ENCODE measurements at regions not wholly inside any gene's neighbourhood (a gene's known extent, or its start where the extent isn't known, plus 50 kb on each side); places are given as distances from the start of the nearest gene placed in this dataset.

DNA sequence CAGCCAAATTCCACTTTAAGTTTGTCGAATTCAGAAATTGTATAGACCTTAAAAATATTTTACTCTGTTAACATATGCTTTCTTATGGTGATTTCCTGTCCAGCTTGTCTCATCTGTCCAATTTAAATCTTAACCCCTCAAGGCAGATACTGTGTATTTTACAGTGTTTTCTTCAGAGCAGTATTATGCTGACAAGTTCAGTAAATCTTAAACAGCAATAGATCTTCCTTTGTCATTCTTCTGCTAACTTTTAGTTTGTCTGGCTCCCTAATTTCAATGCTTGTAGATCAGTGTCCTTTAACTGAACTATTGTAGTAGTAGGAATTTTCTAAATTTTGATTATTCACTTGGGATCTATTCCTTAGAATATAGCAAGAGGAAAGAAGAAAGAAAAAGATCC lies 52.8 kb upstream of the MEIS1 start:
- DNase-seq (ENCODE audit: low read depth): no peak

DNA sequence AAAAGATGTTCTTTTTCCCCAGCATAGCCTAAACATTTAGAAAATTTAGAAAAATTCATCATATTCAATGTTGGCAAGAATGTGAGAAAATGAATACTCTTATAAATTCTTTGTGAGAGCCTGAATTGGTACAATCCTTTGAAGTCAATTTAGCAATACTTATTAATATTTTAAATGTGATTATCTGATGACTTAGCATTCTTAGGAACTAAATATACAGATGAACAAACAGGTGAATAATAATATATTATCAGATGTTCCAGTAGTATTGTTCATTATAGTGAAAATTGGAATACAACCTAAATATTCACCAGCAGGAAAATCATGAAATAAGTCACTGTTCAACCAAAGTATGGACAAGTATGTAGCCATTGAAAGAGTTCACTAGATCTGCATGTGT lies 55.5 kb upstream of the MEIS1 start:
- DNase-seq (ENCODE audit: low read depth): no peak

DNA sequence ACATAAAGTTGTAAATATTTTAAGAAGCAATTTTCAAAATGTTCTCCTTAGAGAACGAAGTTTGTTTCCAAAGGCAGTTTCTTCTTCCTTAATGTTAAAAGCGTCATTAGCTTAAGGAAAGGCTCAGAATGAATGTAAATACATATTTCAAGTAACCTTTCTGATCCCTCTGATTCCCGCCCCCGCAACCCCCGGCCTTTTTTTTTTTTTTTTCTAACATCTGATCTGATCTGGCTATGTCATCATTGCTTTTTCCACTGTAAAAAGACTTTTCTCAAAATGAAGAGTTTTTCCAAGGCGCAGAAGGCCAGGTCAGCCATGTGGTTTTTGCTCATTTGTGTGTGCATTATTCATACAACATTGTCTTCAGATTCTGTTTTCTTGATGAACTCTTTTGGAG lies 57.1 kb upstream of the MEIS1 start:
- no peak for DNase-seq (ENCODE audit: low read depth)

DNA sequence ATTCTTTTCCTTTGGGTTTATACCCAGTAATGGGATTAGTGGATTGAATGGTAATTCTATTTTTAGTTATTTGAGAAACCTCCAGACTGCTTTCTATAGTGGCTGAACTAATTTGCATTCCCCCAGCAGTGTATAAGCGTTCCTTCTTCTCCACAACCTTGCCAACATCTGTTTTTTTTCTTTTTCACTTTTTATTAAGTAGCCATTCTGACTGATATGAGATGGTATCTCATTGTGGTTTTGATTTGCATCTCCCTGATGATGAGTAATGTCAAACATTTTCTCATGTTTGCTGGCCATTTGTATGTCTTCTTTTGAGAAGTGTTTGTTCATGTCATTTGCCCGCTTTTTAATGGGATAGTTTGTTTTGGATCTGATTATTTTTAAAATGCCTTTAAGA lies 64.1 kb upstream of the MEIS1 start:
- DNase-seq (ENCODE audit: low read depth): no peak

DNA sequence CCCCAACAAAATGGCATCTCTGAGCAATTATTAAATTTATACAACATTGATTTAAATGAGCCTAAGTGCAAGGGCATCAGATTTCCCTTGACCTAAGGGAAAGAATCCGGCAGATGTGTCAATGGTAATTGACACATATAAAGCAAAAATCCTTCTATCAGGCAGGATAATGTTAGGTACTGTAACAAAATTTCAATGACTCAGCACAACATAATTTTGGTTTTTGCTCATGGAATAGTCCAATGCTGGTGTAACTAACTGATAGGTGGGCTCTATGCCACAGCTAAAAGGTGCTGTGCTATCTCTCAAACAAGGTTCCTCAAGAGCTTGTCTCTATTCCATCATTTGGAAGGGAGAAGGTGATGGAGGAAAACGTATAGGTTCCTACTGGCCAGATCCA lies 68.3 kb upstream of the MEIS1 start:
- no peak for DNase-seq (ENCODE audit: low read depth)

DNA sequence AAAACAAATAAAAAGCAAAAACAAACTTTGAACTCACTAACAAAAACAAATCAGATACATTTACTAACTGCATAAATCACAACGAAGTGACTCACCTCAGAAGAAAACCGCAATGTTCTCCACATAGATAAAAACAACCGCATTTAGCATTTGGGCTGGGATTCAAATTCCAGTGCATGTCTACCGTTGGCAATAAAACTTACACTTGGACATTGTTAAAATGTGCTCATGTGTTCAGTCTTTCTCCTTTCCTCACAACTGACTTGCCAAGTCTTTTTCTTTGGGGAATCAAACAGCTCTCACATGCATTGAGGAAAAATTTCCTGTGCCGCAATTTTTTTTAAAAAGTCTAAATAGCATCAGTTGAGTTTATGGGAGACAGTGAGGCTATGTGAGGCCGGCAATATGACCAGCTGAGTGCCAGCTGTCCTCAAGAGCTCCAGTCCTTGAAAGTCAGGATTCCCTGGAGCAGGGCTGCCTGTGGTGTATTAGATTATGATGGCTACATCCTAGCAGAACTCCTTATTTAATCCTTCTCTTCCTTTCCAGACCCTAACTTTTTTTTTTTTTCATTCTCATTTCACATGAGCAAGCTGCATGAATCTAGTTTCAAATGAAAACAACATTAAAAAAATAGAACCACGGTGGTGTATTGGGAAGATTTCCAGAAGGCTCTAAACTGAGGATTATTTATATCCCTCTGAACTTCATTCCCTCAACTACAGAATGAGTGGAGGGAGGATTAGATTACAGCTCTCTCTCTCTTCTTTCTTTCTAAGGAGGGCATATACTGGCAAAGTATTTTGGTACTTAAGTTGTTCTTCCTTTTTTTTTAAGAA lies 70.2 kb upstream of the MEIS1 start:
- peak; percentile 7 for DNase-seq (ENCODE audit: low read depth)

DNA sequence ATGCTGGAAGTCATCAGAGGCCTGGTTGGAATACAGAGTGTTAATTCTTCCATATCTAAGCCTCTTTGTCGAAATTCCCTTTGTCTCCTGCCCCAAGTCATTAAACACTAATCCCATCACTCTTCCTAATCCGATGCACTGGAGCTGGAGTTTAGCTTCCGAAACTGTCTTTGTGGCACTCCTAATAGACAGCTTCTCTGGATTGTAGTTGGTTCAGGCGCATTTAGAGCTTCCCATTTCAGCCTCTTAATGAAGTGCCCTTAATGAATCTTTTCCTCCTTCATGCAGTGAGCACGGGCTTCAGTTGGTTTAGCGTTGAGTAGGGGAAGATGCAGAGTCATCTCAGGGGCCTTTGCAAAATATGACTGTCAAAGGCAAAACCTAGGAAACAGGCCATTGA lies 72.2 kb upstream of the MEIS1 start:
- no peak for DNase-seq (ENCODE audit: low read depth)

DNA sequence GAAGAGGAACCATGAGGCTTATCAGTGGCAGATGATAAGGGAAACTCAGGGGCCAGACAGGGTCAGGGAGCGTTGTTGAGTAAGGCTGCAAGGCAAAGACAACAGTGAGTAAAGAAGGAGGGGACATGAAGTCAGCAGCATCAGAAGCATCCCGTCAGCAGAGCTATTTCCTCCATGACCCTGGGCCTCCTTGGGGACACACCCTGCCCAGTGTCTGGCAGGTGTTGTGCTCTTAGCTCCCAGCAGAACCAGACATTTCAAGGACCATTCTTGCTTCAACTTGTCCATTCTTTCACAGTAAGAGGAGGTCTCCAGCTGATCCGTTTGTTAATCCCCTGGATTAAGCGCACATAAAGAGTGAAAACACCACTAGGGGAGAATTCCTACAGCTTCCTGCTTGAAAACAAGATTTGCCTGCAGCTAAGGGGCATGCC lies 88.7 kb upstream of the MEIS1 start:
- DNase-seq (ENCODE audit: low read depth): no peak

DNA sequence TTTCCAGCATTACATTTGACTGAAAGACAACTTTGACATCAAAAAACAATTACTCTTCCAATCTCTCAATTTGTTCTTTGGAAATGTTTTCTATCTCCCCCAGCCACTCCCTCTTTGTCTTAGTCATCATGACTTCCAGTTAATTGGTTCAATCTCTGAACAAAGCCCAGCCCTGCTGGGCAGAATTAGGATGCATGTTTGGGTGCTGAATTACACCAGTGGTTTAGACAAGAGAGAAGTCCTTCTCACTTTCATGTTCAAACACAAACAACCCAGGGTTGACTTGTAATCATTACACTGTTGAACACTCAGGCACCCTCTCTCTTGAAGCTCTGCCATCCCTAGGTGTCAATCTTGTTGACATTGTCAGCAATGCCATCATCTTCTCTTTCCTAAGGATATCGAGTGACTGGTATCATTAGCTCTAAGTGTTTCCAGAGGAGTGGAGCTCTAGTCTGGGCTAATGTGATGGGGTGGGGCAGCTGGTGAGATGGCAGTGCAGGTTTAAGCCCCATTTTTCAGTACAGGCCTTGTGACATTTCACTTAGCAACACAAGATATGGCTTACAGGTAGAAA lies 90.8 kb upstream of the MEIS1 start:
- DNase-seq (ENCODE audit: low read depth): no peak

DNA sequence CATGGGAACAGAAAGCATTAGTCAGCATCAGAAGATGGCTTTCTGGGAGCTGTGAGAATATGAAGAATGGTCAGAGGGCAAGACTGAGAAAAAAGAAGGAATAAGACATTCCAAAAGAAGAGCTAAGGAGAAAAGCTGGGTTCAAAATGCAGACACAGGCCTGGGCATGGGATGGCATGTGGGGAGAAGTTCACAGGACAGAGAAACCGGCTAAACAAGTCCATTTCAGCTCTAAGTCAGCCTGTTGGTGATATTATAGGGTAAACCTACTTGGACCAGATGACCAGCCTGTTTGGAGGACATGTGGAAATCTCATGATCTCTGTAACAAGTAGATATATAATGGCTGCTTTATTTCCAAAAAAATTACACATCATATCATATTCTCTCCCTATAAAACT lies 91.7 kb upstream of the MEIS1 start:
- DNase-seq (ENCODE audit: low read depth): no peak

DNA sequence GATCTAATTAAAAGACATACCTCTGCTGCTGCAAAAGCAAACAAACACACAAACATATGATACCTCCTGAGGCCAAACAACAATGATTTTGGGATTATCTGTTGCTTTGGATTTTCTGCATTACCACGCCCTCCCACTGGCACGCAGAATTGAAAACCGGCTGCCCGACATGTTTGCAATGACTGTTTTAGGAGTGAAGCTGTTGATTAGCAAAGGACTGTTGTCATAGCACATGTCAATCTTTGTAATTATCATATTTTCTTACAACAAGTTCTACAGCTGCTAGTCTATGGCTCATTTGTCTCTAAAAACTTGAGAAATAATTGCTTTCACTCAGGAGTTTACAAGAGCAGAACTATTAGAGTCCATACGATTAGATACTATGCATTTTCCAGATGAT lies 94.4 kb upstream of the MEIS1 start:
- DNase-seq (ENCODE audit: low read depth): no peak

DNA sequence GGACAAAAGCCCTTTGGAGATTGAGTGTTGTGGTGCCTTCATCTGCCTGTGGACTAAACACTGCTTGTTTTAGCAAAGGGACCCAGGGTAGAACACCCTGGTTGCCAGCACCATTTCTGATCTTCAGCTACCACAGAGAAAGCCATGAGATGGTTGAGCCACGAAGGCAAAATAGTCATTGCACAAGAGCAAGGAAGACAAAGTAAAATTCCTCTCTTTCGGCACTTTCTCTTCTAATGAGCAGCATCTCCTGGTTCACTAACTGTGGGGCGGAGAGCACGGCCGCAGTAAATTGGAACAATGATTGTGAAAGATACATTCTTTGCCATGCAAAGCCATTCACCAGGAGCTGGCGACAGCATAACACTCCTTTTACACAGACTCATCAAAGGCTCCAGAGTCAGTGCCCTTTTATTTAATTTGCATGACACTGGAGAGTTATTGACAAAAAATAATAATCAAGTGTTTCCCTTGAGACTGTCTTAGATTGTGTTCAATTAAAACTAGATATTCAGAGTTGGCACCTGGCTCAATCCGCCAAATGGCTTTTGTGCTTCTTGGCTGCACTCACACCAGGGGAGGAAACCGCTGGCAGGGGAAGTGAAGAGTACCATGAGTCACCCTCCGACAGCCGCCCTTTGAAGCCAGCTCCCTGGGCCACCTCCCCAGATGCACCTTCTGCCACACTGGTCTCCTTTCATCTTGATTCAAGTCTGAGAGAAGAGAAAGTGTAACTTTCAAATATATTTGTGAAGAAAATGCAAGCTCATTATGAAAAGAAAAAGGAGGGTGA lies 100.5 kb upstream of the MEIS1 start:
- no peak for DNase-seq (ENCODE audit: low read depth)

DNA sequence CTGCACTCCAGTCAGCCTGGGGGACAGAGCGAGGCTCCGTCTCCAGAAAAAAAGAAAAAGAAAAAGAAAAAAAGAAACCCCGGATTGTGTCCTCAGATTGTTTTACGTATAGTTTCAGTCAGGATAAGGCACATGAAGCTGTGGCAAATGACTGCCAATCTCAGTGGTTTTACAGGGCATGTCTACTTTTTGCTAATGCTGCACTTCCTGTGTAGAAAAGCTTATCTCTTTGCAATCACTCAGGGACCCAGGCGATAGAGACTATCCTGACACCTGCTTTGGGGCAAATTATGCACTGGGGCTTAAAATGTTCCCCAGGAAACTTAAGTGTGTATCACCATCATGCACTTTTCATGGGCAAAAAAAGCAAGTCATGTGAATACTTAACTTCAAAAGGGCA lies 103.7 kb upstream of the MEIS1 start:
- no peak for DNase-seq (ENCODE audit: low read depth)

DNA sequence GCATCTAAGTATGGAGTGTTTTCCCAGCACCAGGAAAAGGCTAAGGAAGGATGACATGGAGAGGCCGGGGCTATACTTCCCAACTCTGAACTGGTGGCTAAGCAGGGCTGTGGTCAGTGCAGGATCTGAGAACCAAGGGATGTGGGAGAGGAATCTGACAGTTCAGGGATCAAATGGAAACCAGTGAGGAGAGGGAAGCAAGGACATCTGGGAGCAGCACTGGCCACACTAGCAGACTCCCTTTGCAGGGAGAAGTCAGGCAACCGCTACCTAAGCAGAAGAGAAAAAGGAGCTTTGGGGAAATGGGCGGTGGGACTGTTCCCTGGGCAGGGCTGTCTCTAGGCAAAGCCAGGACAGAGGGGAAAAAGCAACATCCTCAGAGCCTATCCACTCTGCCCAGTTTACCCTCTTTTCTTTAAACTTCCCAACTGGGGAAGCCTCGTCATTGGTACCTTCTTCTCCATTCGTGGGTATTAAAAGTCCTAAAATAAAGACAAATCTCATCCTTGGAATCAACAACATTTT lies 105.8 kb upstream of the MEIS1 start:
- no peak for DNase-seq (ENCODE audit: low read depth)

DNA sequence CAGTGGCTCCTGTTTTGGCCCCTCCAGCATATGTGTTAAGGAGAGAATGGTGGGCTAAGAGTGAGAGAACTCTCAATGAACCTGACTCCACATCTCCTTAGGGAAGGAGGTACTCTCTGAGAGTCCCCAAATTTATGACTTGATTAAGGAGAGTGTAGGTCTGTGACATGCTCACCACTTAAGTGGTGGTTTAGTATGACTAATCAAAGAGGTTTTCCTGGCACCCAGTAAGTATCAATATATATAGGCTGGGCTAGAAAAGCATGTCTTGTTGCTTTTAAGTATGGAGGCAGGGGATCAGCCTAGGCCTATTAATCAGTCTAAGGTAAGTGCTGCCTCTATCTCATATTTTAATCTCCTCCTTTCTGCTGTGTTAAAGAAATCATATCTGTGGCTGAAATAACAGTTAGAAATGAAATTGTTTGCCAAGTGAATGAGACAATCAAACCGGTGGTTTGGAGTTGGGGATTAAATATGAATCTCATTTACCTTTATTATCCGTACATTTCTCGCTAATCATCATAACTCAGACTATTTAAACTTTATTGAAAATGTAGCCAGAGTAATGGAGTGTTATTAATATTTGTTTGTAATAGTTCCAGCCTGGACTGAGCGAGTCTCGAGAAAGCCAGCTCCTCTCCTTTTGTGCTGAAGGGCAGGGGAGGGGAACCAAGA lies 107.7 kb upstream of the MEIS1 start:
- no peak for DNase-seq (ENCODE audit: low read depth)

DNA sequence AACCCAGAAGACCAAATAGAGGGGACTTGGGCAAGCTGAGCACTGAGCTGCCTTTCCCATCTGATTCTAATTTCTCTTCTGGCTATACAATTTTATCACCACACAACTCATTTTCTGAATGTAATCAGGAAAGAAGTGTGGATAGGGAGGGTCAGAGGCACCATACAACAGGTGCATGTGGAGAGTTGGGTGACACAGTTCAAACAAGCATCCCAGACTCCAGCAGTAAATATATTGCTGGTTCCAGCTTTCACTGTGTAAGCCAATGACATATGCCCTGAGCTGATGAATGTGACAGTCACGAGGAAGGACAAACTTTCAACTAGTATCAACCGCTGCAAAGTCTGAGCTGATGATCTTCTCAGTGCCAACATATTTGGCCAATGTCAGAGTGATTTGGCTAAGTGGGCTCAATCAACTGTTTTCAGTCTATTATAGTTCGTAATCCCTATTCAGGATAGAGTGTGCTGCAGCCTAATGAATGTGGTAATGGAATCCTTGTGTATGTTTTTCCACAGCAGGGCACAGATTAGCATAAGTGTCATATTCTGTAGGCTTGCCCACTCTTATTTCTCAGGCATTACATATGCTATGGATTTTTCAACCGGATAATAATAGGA lies 109.9 kb upstream of the MEIS1 start:
- no peak for DNase-seq (ENCODE audit: low read depth)

DNA sequence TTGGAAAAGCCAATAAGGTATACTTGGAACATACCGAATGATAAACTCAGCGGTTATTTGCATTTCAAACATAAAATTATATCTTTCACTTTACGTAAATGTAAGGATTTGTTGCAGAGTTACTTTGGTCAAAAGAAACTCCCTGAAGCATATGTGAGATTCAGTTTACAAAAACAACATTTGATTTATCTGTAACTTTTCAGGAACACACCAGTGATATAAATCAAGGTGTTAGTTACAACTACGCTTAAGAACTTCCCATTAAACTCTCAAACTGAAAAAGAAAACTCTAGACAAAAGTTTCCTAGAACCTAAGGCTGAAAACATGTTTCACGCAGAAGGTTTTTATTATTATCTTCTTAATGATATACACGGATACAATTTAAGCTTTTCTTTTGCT lies 110.6 kb upstream of the MEIS1 start:
- DNase-seq (ENCODE audit: low read depth): no peak

DNA sequence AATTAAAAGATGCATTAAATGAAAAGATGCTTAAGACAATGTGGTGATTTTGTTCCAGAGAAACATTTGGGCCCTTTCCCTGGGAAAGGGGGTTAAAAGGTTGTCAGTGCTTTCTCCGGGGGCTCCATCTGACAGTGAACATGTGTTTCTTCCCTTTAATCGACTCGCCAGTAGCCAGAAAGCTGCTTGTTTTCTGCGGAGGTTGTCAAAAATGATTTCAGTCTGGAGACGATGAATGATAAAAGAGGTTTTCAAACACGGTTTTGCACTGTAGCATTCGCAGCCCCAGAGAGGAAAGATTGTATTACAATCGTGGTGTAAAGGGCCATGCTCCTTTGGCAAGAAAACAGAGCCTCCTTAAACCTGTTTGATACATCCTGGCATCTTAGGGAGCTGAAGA lies 111.5 kb upstream of the MEIS1 start:
- no peak for DNase-seq (ENCODE audit: low read depth)

DNA sequence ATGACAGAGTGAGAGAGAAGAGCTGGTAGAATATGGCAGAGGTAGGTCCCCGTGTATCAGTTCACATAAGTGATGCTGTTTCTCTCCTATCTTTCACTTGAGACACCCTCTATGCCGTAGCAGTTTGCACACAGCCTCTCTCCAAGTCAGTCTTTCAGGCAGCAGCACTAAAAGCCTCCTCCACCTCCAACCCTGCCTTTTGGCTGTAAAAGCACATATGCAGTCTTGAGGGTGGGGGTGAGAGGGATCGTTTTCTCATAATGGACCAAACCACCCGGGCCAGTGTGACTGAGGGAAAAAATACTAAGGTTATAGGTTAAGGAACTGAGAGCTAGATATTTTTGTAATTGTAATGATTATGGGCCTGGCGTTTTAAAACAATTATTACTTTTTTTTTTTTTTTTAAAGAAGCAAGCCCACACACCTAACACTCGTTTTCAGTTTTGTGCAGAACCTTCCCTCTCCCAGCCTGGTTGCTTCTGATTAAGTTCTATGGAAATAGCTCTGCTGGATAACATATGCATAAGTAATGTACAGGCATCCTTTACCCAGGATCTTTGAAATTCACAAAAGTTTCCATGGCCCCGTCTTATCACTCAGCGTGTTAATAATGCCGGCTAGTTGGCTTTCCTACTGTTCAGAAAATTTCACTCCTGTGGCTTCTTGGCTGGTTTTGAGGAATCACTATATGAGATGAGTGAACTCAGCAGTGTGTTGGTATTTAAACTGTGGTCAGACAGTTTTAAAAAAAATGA lies 112.2 kb upstream of the MEIS1 start:
- DNase-seq (ENCODE audit: low read depth): no peak

DNA sequence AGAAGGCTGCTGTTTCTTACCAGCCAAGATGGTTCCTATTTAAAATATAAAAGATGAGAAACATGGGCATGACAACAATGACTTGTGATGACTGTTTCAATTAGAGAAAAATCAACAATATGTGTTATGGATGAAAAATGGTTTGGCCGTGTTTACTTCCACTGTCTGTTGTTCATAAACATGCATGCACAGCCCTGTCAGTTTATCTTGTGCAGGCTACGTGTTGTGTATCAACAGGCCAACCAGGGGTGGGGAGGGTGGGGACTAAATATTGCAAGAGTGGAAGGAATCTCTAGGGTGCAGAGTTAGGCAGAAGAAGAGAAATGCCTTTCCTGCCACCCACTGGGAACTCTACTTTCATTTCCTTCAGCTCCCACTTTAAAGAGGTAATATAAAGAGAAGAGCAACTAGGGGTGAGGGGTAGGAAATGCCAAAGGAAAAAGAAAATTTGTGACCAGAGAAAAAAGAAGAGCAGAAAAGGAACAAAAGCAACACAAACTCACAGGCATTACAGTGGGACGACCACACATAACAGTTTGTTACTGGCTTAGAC lies 116.8 kb upstream of the MEIS1 start:
- no peak for DNase-seq (ENCODE audit: low read depth)

Data from HS-27A (cell line).